HFF-Myc (cell line): ENCODE measurements at regions not wholly inside any gene's neighbourhood (a gene's known extent, or its start where the extent isn't known, plus 50 kb on each side); places are given as distances from the start of the nearest gene placed in this dataset.
"Not testable (repeated sequence)": the region's sequence is repeated elsewhere in the genome, so short reads cannot be mapped to it uniquely, and the experiment has no call there.

Source experiments
- DNase-seq: peaks from one replicate; pipeline ENCODE4 v3.0.0-alpha.2; 2011; ENCODE audit warnings: low read depth; ENCODE audit errors: extremely low read depth
- H3K4me3 ChIP-seq: replicated peaks from 2 replicates; pipeline ENCODE4 v1.5.1; 2011; ENCODE audit warnings: low read depth, mild to moderate bottlenecking, control low read depth, low read length
- TF ChIP-seq, protein P1 (sequence below): IDR thresholded peaks from 2 replicates; pipeline ENCODE4 v1.5.1; 2012; ENCODE audit warnings: mild to moderate bottlenecking, low read depth, low read length, control low read depth; ENCODE audit errors: missing control alignments

DNA sequence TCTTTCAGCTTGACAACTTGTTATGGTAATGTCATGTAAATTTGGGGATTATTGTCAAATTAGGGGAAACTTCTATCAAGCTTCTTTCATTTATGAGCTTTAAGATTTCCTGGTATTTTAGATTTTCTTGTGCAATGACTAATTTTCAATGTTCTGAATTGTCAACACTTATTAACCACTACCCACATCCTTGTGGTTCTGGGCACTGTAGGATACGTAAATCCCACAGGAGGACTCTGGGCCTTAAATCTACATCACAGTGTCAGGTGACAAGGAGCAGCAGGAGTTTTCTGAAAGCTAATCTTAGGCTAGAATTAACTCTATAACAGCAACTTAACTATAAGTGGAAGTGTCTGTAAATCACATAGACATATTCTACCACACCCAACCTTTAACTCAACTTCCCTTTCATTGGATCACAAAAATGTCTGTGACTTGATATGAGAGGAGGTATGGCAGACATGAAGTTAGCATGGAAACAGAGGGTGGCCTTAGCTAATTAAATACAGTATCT, 397.7 kb downstream of the HLX start:
- no peak for DNase-seq
- TF ChIP-seq, protein P1, sequence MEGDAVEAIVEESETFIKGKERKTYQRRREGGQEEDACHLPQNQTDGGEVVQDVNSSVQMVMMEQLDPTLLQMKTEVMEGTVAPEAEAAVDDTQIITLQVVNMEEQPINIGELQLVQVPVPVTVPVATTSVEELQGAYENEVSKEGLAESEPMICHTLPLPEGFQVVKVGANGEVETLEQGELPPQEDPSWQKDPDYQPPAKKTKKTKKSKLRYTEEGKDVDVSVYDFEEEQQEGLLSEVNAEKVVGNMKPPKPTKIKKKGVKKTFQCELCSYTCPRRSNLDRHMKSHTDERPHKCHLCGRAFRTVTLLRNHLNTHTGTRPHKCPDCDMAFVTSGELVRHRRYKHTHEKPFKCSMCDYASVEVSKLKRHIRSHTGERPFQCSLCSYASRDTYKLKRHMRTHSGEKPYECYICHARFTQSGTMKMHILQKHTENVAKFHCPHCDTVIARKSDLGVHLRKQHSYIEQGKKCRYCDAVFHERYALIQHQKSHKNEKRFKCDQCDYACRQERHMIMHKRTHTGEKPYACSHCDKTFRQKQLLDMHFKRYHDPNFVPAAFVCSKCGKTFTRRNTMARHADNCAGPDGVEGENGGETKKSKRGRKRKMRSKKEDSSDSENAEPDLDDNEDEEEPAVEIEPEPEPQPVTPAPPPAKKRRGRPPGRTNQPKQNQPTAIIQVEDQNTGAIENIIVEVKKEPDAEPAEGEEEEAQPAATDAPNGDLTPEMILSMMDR, result no peak
- no peak overlapping the region for H3K4me3 ChIP-seq

DNA sequence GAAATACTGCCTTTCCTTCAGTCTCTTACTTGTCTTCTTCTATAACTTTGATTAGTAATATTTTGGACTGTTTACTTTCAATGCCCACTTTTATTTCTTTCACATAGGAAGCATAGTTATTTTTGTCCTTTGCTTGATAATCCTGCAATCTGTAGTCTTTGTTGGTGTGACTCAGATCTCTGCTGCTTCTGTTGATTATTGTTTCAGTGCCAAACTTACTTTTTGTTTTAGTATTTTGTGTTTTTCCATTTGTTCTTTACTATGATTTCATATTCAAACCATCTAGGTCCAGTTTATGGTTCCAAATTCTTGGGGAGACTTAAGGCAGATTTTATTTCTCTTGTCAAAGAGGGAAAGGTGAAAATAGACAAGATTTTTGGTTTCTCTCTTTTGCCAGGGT, 399.9 kb downstream of the HLX start:
- no peak overlapping the region for H3K4me3 ChIP-seq
- DNase-seq, result no peak
- TF ChIP-seq, protein P1, result no peak

DNA sequence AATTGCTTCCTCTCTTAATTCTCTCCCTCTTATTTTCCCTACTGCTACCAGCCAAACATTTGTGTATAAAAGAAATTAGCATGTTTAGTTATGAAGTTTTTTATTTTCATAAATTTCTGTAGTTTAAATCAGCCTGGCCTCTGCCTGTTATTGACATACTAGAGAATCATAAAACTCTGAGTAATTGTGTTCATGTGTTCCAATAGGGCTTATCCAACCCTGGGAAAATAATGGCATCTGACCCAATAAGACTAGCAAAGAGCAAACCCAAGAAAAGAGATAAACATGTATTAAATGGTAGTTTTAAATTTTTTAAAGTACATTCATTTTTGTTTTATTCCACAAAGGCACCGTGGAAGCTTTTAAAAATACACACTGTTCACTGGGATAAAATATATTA, 404.3 kb downstream of the HLX start:
- TF ChIP-seq, protein P1, result no peak
- DNase-seq, result no peak
- H3K4me3 ChIP-seq, result no peak overlapping the region

DNA sequence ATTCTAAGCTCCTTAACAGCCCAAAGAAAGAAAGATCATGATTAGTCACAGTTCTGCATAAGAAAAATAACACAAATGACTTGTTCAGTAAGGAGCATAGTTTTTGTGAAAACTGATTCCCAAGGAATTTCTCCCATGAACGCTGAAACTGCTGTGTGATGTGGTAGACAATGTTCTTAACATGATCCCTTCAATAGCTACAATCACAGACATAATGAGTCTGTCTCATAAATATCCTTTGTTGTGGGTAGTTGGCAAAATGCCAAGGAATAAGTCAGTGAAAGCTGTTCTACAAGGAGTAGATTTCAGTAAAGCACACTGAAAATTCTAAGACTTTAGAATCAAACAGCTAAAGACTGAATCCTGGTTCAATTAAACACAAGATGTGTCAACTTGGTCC, 404.8 kb downstream of the HLX start:
- peak; percentile 15 for DNase-seq
- TF ChIP-seq, protein P1, result no peak
- no peak overlapping the region for H3K4me3 ChIP-seq

DNA sequence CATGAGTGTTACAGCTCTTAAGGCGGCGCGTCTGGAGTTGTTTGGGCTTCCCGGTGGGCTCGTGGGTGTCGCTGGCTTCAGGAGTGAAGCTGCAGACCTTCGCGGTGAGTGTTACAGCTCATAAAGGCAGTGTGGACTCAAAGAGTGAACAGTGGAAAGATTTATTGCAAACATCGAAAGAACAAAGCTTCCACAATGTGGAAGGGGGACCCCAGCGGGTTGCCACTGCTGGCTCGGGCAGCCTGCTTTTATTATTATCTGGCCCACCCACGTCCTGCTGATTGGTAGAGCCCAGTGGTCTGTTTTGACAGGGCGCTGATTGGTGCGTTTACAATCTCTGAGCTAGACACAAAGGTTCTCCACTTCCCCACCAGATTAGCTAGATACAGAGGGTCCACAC, 405.7 kb downstream of the HLX start:
- not testable (repeated sequence) for DNase-seq, H3K4me3 ChIP-seq

DNA sequence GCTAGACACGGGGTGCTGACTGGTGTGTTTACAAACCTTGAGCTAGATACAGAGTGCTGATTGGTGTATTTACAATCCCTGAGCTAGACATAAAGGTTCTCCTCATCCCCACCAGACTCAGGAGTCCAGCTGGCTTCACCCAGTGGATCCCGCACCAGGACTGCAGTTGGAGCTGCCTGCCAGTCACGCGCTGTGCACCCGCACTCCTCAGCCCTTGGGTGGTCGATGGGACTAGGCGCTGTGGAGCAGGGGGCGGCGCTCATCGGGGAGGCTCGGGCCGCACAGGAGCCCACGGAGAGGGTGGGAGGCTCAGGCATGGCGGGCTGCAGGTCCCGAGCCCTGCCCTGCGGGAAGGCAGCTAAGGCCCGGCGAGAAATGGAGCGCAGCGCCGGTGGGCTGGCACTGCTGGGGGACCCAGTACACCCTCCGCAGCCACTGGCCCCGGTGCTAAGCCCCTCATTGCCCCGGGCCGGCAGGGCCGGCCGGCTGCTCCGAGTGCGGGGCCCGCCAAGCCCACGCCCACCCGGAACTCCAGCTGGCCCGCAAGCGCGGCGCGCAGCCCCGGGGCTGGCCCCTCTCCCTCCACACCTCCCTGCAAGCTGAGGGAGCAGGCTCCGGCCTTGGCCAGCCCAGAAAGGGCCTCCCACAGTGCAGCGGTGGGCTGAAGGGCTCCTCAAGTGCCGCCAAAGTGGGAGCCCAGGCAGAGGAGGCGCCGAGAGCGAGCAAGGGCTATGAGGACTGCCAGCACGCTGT, 406.4 kb downstream of the HLX start:
- H3K4me3 ChIP-seq, DNase-seq: not testable (repeated sequence)

DNA sequence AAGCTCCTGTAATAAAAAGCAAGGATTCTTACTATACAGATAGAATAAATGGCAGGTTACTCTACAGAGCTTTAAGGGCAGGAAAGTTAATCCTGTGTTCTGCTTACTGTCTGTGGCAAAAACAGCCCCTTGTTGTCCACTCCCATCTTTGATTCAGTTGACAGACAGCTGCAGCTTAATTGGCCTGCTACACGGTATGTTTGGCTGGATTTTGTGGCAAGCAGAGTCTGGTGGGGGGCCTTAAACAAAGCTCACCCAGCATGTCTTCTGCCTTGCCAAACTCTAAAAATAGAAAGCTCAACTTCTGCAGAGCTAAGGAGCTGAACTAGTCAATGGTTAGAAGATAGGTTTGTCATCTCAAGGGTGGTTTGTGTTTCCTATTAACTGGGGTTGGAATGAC, 407.2 kb downstream of the HLX start:
- H3K4me3 ChIP-seq, result no peak overlapping the region
- no peak for DNase-seq
- TF ChIP-seq, protein P1, result no peak

DNA sequence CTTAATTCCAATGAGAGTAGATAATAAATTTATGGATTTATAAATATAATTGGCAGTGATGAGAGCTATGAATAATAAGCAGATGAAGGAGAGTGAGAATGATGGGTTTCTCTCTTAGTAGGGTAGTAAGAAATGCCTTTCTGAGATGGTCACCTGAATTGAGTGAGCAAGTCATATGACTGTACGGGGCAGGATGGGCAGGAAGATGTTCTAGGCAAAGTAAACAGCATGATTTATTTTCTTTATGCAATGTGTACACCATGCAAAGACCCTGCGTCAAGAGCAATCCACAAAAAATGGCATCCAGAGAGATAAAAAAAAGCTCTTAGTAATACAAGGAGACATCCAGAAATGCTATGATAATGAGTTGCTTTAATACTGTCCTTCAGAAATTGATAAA, 409.9 kb downstream of the HLX start:
- no peak for DNase-seq
- no peak overlapping the region for H3K4me3 ChIP-seq
- TF ChIP-seq, protein P1, result no peak
